ENCODE measurements at regions not wholly inside any gene's neighbourhood (a gene's known extent, or its start where the extent isn't known, plus 50 kb on each side); places are given as distances from the start of the nearest gene placed in this dataset.

- TF ChIP-seq, protein P1, sequence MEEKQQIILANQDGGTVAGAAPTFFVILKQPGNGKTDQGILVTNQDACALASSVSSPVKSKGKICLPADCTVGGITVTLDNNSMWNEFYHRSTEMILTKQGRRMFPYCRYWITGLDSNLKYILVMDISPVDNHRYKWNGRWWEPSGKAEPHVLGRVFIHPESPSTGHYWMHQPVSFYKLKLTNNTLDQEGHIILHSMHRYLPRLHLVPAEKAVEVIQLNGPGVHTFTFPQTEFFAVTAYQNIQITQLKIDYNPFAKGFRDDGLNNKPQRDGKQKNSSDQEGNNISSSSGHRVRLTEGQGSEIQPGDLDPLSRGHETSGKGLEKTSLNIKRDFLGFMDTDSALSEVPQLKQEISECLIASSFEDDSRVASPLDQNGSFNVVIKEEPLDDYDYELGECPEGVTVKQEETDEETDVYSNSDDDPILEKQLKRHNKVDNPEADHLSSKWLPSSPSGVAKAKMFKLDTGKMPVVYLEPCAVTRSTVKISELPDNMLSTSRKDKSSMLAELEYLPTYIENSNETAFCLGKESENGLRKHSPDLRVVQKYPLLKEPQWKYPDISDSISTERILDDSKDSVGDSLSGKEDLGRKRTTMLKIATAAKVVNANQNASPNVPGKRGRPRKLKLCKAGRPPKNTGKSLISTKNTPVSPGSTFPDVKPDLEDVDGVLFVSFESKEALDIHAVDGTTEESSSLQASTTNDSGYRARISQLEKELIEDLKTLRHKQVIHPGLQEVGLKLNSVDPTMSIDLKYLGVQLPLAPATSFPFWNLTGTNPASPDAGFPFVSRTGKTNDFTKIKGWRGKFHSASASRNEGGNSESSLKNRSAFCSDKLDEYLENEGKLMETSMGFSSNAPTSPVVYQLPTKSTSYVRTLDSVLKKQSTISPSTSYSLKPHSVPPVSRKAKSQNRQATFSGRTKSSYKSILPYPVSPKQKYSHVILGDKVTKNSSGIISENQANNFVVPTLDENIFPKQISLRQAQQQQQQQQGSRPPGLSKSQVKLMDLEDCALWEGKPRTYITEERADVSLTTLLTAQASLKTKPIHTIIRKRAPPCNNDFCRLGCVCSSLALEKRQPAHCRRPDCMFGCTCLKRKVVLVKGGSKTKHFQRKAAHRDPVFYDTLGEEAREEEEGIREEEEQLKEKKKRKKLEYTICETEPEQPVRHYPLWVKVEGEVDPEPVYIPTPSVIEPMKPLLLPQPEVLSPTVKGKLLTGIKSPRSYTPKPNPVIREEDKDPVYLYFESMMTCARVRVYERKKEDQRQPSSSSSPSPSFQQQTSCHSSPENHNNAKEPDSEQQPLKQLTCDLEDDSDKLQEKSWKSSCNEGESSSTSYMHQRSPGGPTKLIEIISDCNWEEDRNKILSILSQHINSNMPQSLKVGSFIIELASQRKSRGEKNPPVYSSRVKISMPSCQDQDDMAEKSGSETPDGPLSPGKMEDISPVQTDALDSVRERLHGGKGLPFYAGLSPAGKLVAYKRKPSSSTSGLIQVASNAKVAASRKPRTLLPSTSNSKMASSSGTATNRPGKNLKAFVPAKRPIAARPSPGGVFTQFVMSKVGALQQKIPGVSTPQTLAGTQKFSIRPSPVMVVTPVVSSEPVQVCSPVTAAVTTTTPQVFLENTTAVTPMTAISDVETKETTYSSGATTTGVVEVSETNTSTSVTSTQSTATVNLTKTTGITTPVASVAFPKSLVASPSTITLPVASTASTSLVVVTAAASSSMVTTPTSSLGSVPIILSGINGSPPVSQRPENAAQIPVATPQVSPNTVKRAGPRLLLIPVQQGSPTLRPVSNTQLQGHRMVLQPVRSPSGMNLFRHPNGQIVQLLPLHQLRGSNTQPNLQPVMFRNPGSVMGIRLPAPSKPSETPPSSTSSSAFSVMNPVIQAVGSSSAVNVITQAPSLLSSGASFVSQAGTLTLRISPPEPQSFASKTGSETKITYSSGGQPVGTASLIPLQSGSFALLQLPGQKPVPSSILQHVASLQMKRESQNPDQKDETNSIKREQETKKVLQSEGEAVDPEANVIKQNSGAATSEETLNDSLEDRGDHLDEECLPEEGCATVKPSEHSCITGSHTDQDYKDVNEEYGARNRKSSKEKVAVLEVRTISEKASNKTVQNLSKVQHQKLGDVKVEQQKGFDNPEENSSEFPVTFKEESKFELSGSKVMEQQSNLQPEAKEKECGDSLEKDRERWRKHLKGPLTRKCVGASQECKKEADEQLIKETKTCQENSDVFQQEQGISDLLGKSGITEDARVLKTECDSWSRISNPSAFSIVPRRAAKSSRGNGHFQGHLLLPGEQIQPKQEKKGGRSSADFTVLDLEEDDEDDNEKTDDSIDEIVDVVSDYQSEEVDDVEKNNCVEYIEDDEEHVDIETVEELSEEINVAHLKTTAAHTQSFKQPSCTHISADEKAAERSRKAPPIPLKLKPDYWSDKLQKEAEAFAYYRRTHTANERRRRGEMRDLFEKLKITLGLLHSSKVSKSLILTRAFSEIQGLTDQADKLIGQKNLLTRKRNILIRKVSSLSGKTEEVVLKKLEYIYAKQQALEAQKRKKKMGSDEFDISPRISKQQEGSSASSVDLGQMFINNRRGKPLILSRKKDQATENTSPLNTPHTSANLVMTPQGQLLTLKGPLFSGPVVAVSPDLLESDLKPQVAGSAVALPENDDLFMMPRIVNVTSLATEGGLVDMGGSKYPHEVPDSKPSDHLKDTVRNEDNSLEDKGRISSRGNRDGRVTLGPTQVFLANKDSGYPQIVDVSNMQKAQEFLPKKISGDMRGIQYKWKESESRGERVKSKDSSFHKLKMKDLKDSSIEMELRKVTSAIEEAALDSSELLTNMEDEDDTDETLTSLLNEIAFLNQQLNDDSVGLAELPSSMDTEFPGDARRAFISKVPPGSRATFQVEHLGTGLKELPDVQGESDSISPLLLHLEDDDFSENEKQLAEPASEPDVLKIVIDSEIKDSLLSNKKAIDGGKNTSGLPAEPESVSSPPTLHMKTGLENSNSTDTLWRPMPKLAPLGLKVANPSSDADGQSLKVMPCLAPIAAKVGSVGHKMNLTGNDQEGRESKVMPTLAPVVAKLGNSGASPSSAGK (IDR thresholded peaks at IDR 0.05), result peak; percentile 69
- TF ChIP-seq, protein P2, sequence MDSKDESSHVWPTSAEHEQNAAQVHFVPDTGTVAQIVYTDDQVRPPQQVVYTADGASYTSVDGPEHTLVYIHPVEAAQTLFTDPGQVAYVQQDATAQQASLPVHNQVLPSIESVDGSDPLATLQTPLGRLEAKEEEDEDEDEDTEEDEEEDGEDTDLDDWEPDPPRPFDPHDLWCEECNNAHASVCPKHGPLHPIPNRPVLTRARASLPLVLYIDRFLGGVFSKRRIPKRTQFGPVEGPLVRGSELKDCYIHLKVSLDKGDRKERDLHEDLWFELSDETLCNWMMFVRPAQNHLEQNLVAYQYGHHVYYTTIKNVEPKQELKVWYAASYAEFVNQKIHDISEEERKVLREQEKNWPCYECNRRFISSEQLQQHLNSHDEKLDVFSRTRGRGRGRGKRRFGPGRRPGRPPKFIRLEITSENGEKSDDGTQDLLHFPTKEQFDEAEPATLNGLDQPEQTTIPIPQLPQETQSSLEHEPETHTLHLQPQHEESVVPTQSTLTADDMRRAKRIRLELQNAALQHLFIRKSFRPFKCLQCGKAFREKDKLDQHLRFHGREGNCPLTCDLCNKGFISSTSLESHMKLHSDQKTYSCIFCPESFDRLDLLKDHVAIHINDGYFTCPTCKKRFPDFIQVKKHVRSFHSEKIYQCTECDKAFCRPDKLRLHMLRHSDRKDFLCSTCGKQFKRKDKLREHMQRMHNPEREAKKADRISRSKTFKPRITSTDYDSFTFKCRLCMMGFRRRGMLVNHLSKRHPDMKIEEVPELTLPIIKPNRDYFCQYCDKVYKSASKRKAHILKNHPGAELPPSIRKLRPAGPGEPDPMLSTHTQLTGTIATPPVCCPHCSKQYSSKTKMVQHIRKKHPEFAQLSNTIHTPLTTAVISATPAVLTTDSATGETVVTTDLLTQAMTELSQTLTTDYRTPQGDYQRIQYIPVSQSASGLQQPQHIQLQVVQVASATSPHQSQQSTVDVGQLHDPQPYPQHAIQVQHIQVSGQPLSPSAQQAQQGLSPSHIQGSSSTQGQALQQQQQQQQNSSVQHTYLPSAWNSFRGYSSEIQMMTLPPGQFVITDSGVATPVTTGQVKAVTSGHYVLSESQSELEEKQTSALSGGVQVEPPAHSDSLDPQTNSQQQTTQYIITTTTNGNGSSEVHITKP (IDR thresholded peaks at IDR 0.05; ENCODE audit: partially characterized antibody), result no peak
- no peak for TF ChIP-seq TBP (optimal IDR thresholded peaks at IDR 0.05; ENCODE audit: low read depth, low read length)
- peak; percentile 37; the same call in 1 of the 2 replicates for TF ChIP-seq NCOR1 (IDR thresholded peaks at IDR 0.05)
- TF ChIP-seq, protein P3, sequence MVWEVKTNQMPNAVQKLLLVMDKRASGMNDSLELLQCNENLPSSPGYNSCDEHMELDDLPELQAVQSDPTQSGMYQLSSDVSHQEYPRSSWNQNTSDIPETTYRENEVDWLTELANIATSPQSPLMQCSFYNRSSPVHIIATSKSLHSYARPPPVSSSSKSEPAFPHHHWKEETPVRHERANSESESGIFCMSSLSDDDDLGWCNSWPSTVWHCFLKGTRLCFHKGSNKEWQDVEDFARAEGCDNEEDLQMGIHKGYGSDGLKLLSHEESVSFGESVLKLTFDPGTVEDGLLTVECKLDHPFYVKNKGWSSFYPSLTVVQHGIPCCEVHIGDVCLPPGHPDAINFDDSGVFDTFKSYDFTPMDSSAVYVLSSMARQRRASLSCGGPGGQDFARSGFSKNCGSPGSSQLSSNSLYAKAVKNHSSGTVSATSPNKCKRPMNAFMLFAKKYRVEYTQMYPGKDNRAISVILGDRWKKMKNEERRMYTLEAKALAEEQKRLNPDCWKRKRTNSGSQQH (CRISPR knock-in tag; IDR thresholded peaks at IDR 0.05), result no peak
- no peak for TF ChIP-seq IRF1 (CRISPR knock-in tag; IDR thresholded peaks at IDR 0.05; ENCODE audit: borderline replicate concordance)
- TF ChIP-seq ZNF717 (CRISPR knock-in tag; IDR thresholded peaks at IDR 0.05), result no peak
- no peak for TF ChIP-seq ZNF780A (CRISPR knock-in tag; IDR thresholded peaks at IDR 0.05)
- TF ChIP-seq DMBX1 (CRISPR knock-in tag; IDR thresholded peaks at IDR 0.05; ENCODE audit: borderline replicate concordance), result peak; percentile 70
- peak; percentile 22; the same call in 1 of the 2 replicates for TF ChIP-seq NCOA1 (IDR thresholded peaks at IDR 0.05; ENCODE audit: low read depth)
- peak; percentile 57; the same call in 1 of the 2 replicates for TF ChIP-seq CXXC5 (CRISPR knock-in tag; IDR thresholded peaks at IDR 0.05)
- TF ChIP-seq STAT5A (IDR thresholded peaks at IDR 0.05; ENCODE audit: borderline replicate concordance, low read length), result no peak
Observed at GRCh38 chr1:182262425-182262824, 129.2 kb downstream of the GLUL start (continued).

Measured in K562 (cell line).